ENCODE measurements at regions not wholly inside any gene's neighbourhood (a gene's known extent, or its start where the extent isn't known, plus 50 kb on each side); places are given as distances from the start of the nearest gene placed in this dataset.

DNA sequence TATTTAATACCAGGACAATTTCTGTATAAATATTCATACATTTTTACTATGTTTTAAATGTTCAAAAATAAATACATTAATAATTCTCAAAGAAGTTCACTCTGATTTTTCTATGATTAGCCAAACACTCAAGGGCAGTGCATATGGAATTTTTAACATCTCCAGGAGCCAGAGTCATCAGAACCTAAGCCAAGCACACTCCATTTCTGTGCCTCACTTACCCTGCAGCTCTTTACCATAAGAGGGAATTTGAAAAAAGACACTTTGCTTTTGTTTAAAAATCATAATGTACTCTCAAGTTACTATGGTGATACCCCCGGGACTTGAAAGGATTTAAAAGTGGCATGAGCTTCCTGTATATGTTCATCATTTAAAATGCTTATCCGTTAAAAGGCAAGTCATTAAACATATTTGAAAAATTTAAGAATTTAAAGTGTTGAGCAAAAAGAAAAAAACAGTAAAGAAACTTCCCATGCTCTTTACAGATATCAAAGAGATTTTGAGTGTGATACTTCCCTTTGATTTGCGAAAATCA lies 747.4 kb upstream of the NECTIN3 start:
- Histone ChIP-seq H3K27me3 (ENCODE audit: control insufficient read depth in 2 of 2, insufficient read depth in 2 of 2, low read length in 2 of 2) (no peaks in the 10 kb centered on the region), H3K27ac (ENCODE audit: extremely low read depth, low read depth, low read length) (no peak overlapping the region), H3K36me3 (ENCODE audit: control insufficient read depth, insufficient read depth, low read length) (no peaks in the 10 kb centered on the region), H3K79me2 (ENCODE audit: control insufficient read depth, insufficient read depth, low read length) (no peaks in the 10 kb centered on the region), H3K4me3 (no peak overlapping the region), H2AFZ (ENCODE audit: low read depth, low read length) (no peak overlapping the region), H3K9me1 (ENCODE audit: control insufficient read depth, insufficient read depth, low read length) (no peaks in the 10 kb centered on the region), H3K4me2 (ENCODE audit: insufficient read depth, low read length) (no peak overlapping the region), H4K20me1 (replicated peaks; ENCODE audit: control insufficient read depth, insufficient read depth, low read length) (no peaks in the 10 kb centered on the region), H3K9me3 (replicated peaks; ENCODE audit: control insufficient read depth, insufficient read depth, low read depth, low read length) (no peaks in the 10 kb centered on the region), H3K9ac (ENCODE audit: insufficient read depth in 1 of 2, low read depth in 2 of 2, low read length in 2 of 2) (no peak overlapping the region), H3K4me1 (replicated peaks in 1 of 2; ENCODE audit: control insufficient read depth in 2 of 2, insufficient read depth in 2 of 2, low read length in 2 of 2) (no peaks in the 10 kb centered on the region)
- no peak for DNase-seq (ENCODE audit: extremely low read depth in 1 of 4, low spot score in 3 of 4)
- intact Hi-C loops (cut with micrococcal nuclease) (no loop called here), in situ Hi-C loops (cut with MboI) (no loop called here)
- WGBS (ENCODE audit: insufficient coverage, low coverage, missing lambda C conversion rate) = 0% methylated on average over 3 of the region's 3 CpGs
- FAIRE-seq = no peak
- no peak for TF ChIP-seq HLTF (IDR thresholded peaks at IDR 0.05)
- no peak for TF ChIP-seq SRSF1 (IDR thresholded peaks at IDR 0.05; ENCODE audit: low read depth, low read length)
- no peak for TF ChIP-seq CC2D1A (IDR thresholded peaks at IDR 0.05)
- TF ChIP-seq SMARCB1 (IDR thresholded peaks at IDR 0.05; ENCODE audit: insufficient read length, low read depth) = no peak
- POLR2A ChIA-PET = no interaction called here
- CTCF ChIA-PET (ENCODE audit: low intra/inter-chr PET ratio) = no interaction called here
- no TSS peak for BruUV-seq (replicated peaks)
- no peak for ATAC-seq

DNA sequence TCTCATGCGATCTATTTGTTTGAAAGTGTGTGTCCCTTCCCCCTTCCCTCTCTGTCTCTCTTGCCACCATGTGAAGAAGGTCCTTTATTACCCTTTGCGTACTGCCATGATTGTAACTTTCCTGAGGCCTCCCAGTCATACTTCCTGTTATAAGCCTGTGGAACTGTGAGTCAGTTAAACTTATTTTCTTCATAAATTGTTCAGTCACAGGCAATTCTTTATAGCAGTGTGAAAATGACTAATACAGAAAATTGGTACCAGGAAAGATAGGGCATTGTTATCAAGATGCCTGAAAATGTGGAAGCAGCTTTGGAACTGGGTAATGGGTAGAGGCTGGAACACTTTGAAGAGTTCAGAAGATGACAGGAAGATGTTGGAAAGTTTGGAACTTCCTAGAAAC lies 743.7 kb upstream of the NECTIN3 start:
- TF ChIP-seq ZNF551 (CRISPR knock-in tag; IDR thresholded peaks at IDR 0.05) (no peak), MTA3 (IDR thresholded peaks at IDR 0.05; ENCODE audit: borderline replicate concordance) (no peak)
- Histone ChIP-seq H2AFZ (ENCODE audit: low read depth, low read length) (no peak overlapping the region), H3K27ac (ENCODE audit: extremely low read depth, low read depth, low read length) (no peak overlapping the region), H3K4me3 (no peak overlapping the region), H3K9me3 (replicated peaks; ENCODE audit: control insufficient read depth, insufficient read depth, low read depth, low read length) (no peaks in the 10 kb centered on the region), H3K9me1 (ENCODE audit: control insufficient read depth, insufficient read depth, low read length) (no peaks in the 10 kb centered on the region), H4K20me1 (replicated peaks; ENCODE audit: control insufficient read depth, insufficient read depth, low read length) (no peaks in the 10 kb centered on the region), H3K4me2 (ENCODE audit: insufficient read depth, low read length) (no peak overlapping the region), H3K27me3 (ENCODE audit: control insufficient read depth in 2 of 2, insufficient read depth in 2 of 2, low read length in 2 of 2) (no peaks in the 10 kb centered on the region), H3K9ac (ENCODE audit: insufficient read depth in 1 of 2, low read depth in 2 of 2, low read length in 2 of 2) (no peak overlapping the region), H3K36me3 (ENCODE audit: control insufficient read depth, insufficient read depth, low read length) (no peaks in the 10 kb centered on the region), H3K4me1 (replicated peaks in 1 of 2; ENCODE audit: control insufficient read depth in 2 of 2, insufficient read depth in 2 of 2, low read length in 2 of 2) (no peaks in the 10 kb centered on the region), H3K79me2 (ENCODE audit: control insufficient read depth, insufficient read depth, low read length) (no peaks in the 10 kb centered on the region)
- no TSS peak for BruUV-seq (replicated peaks)
- intact Hi-C loops (cut with micrococcal nuclease) (no loop called here), in situ Hi-C loops (cut with MboI) (no loop called here)
- 0% methylated on average over 2 of the region's 2 CpGs for WGBS (ENCODE audit: insufficient coverage, low coverage, missing lambda C conversion rate)
- ChIA-PET POLR2A (no interaction called here), CTCF (ENCODE audit: low intra/inter-chr PET ratio) (no interaction called here)
- no peak for DNase-seq (ENCODE audit: extremely low read depth in 1 of 4, low spot score in 3 of 4)
- no peak for FAIRE-seq
- no peak for ATAC-seq

All from K562 (cell line).